Muscle layer of colon (tissue), 2 donors: ENCODE measurements at regions not wholly inside any gene's neighbourhood (a gene's known extent, or its start where the extent isn't known, plus 50 kb on each side); places are given as distances from the start of the nearest gene placed in this dataset.

Experiments used
- H3K27ac ChIP-seq: one replicate; pipeline ENCODE4 v1.7.0; 2013; ENCODE audit warnings: low read depth, mild to moderate bottlenecking, low read length, moderate library complexity
- H3K27me3 ChIP-seq, 2 donors: one replicate each; pipeline ENCODE4 v1.7.0; 2013; ENCODE audit warnings: low read length in 2 of 2, mild to moderate bottlenecking in 2 of 2; ENCODE audit not compliant: insufficient read depth in 2 of 2, control insufficient read depth in 1 of 2
- H3K36me3 ChIP-seq: one replicate; pipeline ENCODE4 v1.7.0; 2013; ENCODE audit warnings: mild to moderate bottlenecking, low read length; ENCODE audit not compliant: insufficient read depth
- H3K4me1 ChIP-seq: one replicate; pipeline ENCODE4 v1.7.0; 2013; ENCODE audit warnings: mild to moderate bottlenecking, low read length; ENCODE audit not compliant: insufficient read depth
- H3K4me3 ChIP-seq, 2 donors: one replicate each; pipeline ENCODE4 v1.7.0; 2013; ENCODE audit warnings: low read length in 2 of 2, low read depth in 1 of 2, mild to moderate bottlenecking in 1 of 2, moderate library complexity in 1 of 2
- H3K9ac ChIP-seq: one replicate; pipeline ENCODE4 v1.7.0; 2013; ENCODE audit warnings: low read length
- H3K9me3 ChIP-seq: one replicate; pipeline ENCODE4 v1.7.0; 2013; ENCODE audit warnings: mild to moderate bottlenecking, low read length
- donor health status: abdominal sarcoma.
- donor health status: Adenocarcinoma of cecum.

DNA sequence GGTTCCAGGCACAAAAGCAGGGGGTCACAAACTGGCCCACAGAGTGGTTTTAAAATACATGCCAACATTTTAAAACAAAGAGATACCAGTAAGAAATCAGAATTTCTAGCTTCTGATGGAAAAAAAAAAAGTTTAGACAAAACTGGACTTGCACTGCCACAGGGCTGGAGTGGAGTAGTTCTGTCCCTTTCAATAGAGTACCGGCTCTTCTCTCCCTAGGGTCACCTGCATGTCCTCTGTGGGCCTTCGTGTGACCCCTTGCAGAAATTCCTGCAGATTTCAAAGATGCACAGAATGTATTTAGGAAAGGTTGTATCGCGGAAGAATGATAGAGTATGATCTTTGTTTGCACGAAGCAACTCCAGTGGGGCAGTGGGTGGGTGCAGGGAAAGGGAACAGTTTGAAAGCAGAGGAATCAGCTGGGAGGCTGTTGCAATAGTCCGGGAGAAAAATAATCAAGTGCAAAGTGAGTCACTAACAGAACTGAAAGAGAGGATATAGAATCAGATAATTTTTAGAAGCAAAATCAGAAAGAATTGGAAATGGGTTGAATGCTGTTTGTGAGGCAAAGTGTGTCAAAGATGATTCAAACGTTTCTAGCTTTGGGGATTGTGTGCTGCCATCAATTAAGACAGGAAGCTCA is 97.3 kb upstream of the STXBP5 start:
- Histone ChIP-seq H3K4me3 (no peak overlapping the region), H3K9me3 (no peaks in the 10 kb centered on the region), H3K27me3 (no peaks in the 10 kb centered on the region), H3K4me1 (no peaks in the 10 kb centered on the region), H3K36me3 (no peaks in the 10 kb centered on the region), H3K27ac (no peak overlapping the region), H3K9ac (no peak overlapping the region)

DNA sequence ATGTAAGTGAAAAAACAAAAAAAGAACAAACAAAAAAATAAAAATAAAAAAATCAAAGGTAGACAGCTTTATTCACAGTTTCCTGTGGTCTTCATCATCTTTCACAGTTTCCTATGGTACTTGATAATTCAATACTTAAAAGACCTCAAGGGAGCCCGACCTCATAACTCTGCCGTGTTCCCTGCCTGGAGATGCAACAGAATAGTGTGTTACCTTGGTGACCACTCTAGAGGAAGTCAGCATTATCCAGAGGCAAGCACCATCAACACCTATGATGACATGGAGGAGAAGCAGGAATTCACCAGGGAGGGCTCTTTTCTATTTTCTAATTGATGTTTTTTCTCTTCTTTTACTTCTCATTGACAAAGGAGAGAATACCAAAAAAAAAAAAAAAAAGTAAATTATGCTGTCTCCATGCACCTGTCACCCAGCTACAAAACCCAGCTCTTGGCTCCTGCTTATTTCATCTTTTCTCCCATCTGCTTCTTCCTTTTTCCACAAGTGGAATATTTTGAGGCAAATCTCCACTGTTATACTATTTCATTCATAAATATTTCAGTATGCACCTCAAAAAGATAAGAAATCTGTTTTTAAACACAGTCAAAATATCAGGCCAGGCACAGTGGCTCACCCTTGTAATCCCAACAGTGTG is 95.8 kb upstream of the STXBP5 start:
- H3K9me3 ChIP-seq: no peaks in the 10 kb centered on the region
- no peak overlapping the region for H3K4me3 ChIP-seq
- no peaks in the 10 kb centered on the region for H3K27me3 ChIP-seq
- no peak overlapping the region for H3K9ac ChIP-seq
- no peaks in the 10 kb centered on the region for H3K4me1 ChIP-seq
- no peak overlapping the region for H3K27ac ChIP-seq
- no peaks in the 10 kb centered on the region for H3K36me3 ChIP-seq

DNA sequence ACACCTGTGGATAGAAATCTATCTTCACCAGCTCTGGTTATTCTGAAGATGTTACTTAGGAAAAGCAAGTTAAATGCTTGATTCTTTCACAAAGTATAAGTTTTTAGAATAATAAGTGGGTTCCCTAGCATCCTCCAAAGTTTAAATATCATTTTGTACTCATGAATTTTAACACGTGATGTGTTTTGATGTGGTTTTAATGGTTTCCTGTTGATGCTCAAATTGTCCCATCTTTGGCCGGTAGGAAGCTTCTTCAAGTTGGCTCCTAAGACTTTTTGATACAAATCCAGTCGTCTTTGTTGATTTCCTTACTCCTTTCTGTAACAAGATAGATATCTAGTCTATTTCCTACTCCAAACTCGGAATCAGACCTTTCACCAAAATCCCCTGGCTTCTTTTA is 94.5 kb upstream of the STXBP5 start:
- Histone ChIP-seq H3K4me1 (no peaks in the 10 kb centered on the region), H3K4me3 (no peak overlapping the region), H3K9me3 (no peaks in the 10 kb centered on the region), H3K9ac (no peak overlapping the region), H3K27me3 (no peaks in the 10 kb centered on the region), H3K36me3 (no peaks in the 10 kb centered on the region), H3K27ac (no peak overlapping the region)

DNA sequence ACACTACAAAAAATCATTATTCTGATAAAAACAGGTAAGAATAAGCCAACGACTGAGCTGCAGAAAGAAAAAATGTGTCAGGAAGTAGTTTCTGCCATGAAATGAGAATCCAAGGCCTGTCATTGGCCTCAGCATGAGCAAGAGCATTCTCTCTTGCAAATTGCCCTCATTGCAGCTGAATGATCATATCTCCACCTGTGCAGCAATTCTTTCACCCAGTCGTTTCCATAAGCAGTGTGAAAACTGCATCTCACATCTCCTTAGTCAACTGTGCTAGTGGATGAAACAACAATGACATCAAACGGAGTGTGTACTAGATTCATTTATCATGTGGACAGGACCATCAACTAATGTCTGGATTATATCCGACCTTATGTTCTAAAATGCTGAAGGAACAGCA is 88.2 kb upstream of the STXBP5 start:
- Histone ChIP-seq H3K36me3 (no peaks in the 10 kb centered on the region), H3K27ac (no peak overlapping the region), H3K9ac (no peak overlapping the region), H3K4me1 (peaks cover 7% of the 10 kb centered on the region), H3K9me3 (no peaks in the 10 kb centered on the region), H3K4me3 (no peak overlapping the region), H3K27me3 (no peaks in the 10 kb centered on the region)

DNA sequence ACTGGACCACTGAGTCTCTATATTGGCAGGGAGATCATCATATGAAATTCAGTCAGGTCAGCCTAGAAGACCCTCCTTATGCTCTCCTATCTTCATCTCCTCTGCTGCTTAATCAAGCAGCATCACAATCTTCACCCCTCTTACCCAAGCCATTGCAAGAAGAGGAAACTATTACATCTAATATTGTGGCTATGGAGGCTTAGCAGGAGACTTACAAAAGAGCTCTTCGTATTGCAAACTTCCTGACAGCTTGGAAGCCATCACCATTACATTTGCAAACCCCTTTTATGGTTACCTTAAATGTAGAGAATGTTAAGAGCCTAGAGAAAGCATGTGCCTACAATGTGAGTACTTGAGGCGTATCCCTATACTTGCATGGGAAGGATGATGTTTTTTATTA is 87.2 kb upstream of the STXBP5 start:
- H3K27me3 ChIP-seq: no peaks in the 10 kb centered on the region

DNA sequence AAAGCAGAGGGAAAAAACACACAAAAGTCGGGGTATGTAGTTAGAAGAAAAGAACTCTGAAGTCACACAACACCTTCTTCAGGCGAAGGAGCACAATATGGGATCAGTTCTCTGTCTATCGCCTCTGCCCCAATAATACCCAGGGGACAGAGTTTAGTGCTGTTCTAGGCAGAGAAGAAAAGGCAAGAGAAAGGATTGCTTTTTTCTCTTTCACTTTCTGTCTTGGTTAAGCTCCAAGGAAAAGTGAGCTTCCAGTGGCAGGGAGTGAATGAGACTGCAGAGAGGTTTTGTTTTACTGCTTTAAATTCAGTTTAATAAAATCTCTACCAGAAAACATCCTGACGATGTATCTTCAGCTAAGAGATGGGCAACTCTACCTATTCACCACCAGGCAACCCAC is 86.6 kb upstream of the STXBP5 start:
- no peaks in the 10 kb centered on the region for H3K27me3 ChIP-seq
- peaks cover 7% of the 10 kb centered on the region for H3K4me1 ChIP-seq
- H3K36me3 ChIP-seq: no peaks in the 10 kb centered on the region
- H3K4me3 ChIP-seq: no peak overlapping the region
- no peak overlapping the region for H3K9ac ChIP-seq
- H3K27ac ChIP-seq: no peak overlapping the region
- no peaks in the 10 kb centered on the region for H3K9me3 ChIP-seq

More for the DNA sequence above, 87.2 kb upstream of the STXBP5 start:
- Histone ChIP-seq H3K27ac (no peak overlapping the region), H3K9ac (no peak overlapping the region), H3K36me3 (no peaks in the 10 kb centered on the region), H3K4me3 (no peak overlapping the region), H3K9me3 (no peaks in the 10 kb centered on the region), H3K4me1 (peaks cover 7% of the 10 kb centered on the region)

DNA sequence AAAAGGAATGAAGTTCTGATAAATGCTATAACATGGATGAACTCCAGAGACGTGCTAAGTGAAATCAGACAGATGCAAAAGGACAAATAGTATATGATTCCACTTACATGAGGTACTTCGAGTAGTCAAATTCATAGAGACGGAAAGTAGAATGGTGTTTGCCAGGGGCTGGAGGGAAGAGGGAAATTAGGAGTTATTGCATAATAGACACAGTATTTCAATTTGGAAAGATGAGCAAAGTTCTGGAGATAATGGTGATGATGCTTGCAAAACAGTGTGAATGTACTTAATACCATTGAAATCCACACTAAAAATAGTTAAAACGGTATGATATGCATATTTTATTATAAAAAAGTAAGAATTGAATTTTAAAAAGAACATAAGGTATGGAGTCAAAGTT is 84.9 kb upstream of the STXBP5 start:
- Histone ChIP-seq H3K27me3 (no peaks in the 10 kb centered on the region), H3K4me3 (no peak overlapping the region), H3K9ac (no peak overlapping the region), H3K4me1 (peaks cover 7% of the 10 kb centered on the region), H3K9me3 (no peaks in the 10 kb centered on the region), H3K36me3 (no peaks in the 10 kb centered on the region), H3K27ac (no peak overlapping the region)

DNA sequence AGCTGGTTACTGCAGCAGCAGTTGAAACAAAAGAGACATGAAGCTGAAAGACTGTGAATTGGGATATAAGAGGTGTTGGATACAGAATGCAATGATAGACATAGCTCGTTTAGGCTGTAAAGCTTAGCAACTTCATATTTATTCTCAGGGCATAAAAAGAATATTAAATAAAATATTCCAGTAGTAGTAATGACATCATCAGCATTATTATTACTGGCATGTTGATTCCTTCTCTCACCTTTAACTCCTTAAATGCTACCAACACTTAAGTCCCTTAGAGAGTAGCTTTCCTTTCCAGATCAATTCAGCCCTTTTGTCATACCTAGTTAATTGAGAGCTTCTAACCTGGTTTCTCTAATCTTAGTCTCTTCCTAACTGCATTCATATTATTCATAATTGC is 81.4 kb upstream of the STXBP5 start:
- Histone ChIP-seq H3K4me3 (no peak overlapping the region), H3K9me3 (no peaks in the 10 kb centered on the region), H3K36me3 (no peaks in the 10 kb centered on the region), H3K4me1 (no peaks in the 10 kb centered on the region), H3K27me3 (no peaks in the 10 kb centered on the region), H3K27ac (no peak overlapping the region), H3K9ac (no peak overlapping the region)

DNA sequence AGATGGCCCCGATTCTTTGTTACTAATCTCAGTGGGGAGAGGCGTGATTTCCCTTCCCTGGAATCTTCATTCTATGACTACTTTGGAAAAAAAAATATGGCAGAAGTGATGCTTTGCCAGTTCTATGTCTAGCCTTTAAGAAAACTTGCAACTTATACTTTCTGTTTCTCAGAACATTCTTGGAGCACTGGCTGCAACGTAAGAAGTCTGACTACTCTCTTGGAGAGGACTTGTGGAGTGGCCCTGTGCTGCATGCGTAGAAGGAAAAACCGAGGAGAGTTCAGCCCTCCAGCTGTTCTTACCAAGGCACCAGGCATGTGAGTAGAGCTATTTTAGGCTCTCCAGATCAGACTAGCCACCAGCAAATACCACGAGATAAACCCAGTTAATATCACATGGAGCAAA is 77.6 kb upstream of the STXBP5 start:
- no peaks in the 10 kb centered on the region for H3K9me3 ChIP-seq
- H3K27me3 ChIP-seq: no peaks in the 10 kb centered on the region
- no peak overlapping the region for H3K4me3 ChIP-seq
- H3K27ac ChIP-seq: no peak overlapping the region
- no peaks in the 10 kb centered on the region for H3K4me1 ChIP-seq
- H3K9ac ChIP-seq: no peak overlapping the region
- no peaks in the 10 kb centered on the region for H3K36me3 ChIP-seq

DNA sequence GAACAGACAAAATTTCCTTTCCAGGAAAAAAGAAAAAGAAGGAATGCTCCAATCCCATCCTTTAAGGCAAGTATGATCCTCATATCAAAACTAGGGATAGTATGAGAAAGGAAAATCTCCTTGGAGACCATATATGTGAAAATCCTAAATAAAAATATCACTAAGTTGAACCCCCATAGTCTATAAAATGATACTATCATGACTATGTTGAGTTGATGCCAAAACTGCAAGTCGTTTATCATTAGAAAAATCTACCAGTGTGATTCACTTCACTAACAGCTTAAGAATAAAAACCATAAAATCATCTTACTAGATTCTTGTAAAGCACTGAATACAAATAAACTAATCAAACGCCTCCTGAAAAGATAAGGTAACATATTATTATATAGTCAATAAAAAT is 76.6 kb upstream of the STXBP5 start:
- no peaks in the 10 kb centered on the region for H3K9me3 ChIP-seq
- no peaks in the 10 kb centered on the region for H3K27me3 ChIP-seq
- no peaks in the 10 kb centered on the region for H3K4me1 ChIP-seq
- H3K36me3 ChIP-seq: no peaks in the 10 kb centered on the region
- H3K9ac ChIP-seq: no peak overlapping the region
- H3K27ac ChIP-seq: no peak overlapping the region
- no peak overlapping the region for H3K4me3 ChIP-seq

DNA sequence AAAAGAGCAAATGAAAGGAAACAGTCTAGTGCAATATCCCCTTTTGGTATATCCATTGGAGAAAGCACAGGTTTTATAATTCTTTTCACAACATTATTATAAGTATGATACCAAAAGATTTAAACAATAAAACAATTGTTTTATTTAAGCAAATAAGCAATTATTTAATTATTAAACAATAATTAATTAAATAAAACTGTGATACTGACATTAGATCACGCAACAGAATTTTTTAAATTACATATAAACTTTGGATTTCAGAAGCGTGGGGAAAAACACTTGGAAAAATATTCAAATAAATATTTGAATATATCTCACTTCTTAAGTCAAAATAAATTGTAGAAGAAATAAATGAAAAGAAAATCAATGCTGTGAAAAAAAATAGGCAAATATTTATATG is 76.2 kb upstream of the STXBP5 start:
- Histone ChIP-seq H3K27ac (no peak overlapping the region), H3K9me3 (no peaks in the 10 kb centered on the region), H3K4me3 (no peak overlapping the region), H3K9ac (no peak overlapping the region), H3K36me3 (no peaks in the 10 kb centered on the region), H3K4me1 (no peaks in the 10 kb centered on the region), H3K27me3 (no peaks in the 10 kb centered on the region)

DNA sequence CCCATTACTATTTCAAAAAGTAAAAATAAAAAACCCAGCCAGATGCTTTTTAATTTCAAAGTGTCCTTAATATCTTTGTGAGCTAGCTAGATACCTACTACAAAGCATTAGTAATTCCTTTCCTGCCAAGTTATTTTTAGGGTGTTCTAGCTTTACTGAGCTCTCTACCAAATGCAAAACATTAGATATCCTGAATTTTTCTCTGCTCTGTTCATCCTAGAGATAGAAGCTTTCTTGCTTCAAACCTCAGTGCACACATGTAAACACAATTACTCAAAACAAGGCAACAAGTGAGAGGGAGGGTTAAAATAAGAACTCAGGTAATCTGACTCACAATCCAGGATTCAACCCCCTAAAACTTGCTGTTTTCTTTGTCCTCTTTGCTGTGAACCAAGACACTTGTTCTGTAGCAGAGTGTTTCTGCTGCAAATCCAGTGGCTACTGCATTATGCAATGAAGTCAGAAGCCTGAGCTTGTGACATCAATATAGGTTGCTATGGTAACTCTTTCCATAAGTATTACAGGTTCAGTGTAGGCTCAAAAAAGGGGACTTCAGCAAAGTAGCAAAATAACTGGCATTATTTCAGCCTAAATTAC is 72.6 kb upstream of the STXBP5 start:
- Histone ChIP-seq H3K4me1 (no peaks in the 10 kb centered on the region), H3K27me3 (no peaks in the 10 kb centered on the region), H3K9ac (no peak overlapping the region), H3K4me3 (no peak overlapping the region), H3K9me3 (no peaks in the 10 kb centered on the region), H3K36me3 (no peaks in the 10 kb centered on the region), H3K27ac (no peak overlapping the region)
